Mammary epithelial cell (primary cell): ENCODE measurements at regions not wholly inside any gene's neighbourhood (a gene's known extent, or its start where the extent isn't known, plus 50 kb on each side); places are given as distances from the start of the nearest gene placed in this dataset.

Source experiments
- EZH2 ChIP-seq: IDR thresholded peaks from 2 replicates; pipeline ENCODE4 v1.6.1; 2012; ENCODE audit warnings: low read length, inconsistent platforms, borderline replicate concordance
- TF ChIP-seq, protein P1 (sequence below), 2 donors: IDR thresholded peaks in 1 of 2; conservative IDR thresholded peaks in 1 of 2; 2 replicates each; pipeline ENCODE4 v1.5.1; 2011 to 2012; ENCODE audit warnings: inconsistent platforms in 2 of 2, low read length in 2 of 2, mild to moderate bottlenecking in 2 of 2, control low read depth in 1 of 2, low read depth in 1 of 2; ENCODE audit not compliant: insufficient read depth in 1 of 2; ENCODE audit errors: extremely low read depth in 1 of 2

- TF ChIP-seq, protein P1, sequence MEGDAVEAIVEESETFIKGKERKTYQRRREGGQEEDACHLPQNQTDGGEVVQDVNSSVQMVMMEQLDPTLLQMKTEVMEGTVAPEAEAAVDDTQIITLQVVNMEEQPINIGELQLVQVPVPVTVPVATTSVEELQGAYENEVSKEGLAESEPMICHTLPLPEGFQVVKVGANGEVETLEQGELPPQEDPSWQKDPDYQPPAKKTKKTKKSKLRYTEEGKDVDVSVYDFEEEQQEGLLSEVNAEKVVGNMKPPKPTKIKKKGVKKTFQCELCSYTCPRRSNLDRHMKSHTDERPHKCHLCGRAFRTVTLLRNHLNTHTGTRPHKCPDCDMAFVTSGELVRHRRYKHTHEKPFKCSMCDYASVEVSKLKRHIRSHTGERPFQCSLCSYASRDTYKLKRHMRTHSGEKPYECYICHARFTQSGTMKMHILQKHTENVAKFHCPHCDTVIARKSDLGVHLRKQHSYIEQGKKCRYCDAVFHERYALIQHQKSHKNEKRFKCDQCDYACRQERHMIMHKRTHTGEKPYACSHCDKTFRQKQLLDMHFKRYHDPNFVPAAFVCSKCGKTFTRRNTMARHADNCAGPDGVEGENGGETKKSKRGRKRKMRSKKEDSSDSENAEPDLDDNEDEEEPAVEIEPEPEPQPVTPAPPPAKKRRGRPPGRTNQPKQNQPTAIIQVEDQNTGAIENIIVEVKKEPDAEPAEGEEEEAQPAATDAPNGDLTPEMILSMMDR (conservative IDR thresholded peaks at IDR 0.05 in 1 of 2, IDR thresholded peaks at IDR 0.05 in 1 of 2; ENCODE audit: extremely low read depth in 1 of 2, insufficient read depth in 1 of 2, low read depth in 1 of 2, low read length in 2 of 2), result no peak
- TF ChIP-seq EZH2, result no peak
Observed at GRCh38 chr7:91324663-91325062, 60.4 kb downstream of the FZD1 start.
